Stimulated activated CD4-positive, alpha-beta T cell treated with anti-CD3 and anti-CD28 coated beads, Interleukin-4, amount 100 ng/mL, for 24 hours (primary cell): ENCODE measurements at regions not wholly inside any gene's neighbourhood (a gene's known extent, or its start where the extent isn't known, plus 50 kb on each side); places are given as distances from the start of the nearest gene placed in this dataset.
"Not testable (repeated sequence)": the region's sequence is repeated elsewhere in the genome, so short reads cannot be mapped to it uniquely, and the experiment has no call there.

Experiments
- DNase-seq: peaks from one replicate; pipeline ENCODE4 v3.0.0-alpha.2; 2020

DNA sequence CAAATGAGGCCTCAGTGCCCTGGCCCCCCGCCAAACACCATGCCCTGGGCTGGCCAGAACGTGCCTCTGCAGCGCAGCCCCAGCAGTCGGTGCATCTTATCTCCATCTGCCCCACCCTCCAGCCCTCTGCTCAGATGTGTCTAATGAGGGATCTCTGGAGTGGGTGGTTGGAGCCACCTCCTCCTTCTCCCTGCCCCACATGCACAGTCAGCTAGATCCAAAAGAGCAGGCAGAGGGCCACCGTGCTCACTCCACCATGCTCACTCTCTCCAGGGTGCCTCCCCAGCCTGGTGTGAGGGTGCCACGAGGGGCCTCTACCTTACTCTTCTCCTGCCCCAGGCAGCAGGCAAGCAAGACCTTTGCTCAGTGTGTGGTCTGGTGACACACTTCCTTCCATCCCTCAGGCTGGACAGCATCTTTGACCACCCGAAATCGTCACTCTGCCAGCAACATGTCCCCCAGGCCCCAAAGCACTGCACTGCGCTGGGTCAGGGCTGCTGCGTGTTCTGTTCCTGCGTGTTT lies 266.1 kb upstream of the HDAC4 start:
- DNase-seq, result no peak

DNA sequence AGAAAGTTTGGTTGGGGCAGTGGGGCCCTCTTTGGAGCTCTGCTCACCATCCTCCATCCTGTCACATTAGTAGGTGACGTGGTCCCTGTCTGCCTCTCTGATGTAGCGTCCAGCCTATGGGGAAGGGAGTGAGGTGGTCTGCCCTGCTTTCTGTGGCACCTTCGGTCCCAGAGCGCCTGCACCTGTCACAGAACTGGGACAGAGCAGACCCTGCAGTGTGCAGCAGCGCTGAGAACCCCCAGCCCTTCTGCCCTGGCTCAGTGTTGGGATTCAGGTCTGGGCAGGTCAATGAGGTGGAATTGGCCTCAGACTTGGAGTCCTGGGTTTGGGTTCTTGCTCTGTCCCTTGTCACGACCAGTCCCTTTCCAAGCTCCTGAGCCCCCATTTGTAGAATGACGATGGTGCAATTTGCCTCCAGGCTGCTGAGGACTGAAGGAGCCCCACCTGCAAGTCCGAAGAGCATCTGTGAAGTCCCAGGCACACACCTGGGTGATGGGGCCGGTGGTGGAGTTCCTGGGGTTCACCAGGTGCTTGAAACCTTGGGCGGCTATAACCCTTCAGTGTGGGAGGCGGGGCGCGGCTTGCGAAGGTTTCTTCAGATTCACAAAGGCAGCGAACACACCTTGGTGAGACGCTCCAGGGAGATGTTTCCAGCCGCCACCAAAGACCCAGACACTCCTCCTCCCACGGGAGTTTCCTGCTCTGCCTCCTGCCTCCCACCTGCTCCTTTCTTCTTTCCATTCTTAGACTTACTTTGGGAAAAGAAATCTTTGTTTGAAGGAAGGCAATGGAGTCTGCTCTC lies 265.4 kb upstream of the HDAC4 start:
- DNase-seq, result no peak

DNA sequence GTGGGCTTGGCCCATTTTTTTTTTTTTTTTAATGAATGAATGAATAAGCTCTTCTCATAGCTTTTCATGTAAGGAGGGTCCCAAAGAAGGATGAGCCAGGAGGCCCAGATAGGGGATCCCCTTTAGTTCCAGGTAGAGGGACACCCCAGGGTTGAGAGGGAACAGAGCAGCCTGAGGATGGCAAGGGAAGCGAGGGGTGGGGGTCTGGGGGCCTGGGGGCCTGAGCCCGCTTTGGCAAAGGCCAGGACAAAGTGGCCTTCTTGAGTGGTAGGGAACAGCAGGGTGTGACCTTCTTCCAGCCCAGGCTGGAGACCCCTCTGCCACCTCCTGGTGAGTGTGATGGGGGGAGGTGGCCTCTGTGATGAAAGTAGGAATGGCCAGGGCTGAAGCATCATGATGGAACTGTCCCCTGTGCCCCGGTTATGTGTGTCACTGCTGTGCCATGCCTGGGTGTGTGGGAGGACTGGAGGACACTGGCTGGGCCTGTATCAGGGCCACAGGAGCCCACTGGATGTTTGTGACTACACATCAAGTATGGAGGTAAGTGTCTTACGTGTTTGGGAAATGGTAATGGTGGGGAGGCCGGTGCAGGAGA lies 263.5 kb upstream of the HDAC4 start:
- DNase-seq, result no peak

DNA sequence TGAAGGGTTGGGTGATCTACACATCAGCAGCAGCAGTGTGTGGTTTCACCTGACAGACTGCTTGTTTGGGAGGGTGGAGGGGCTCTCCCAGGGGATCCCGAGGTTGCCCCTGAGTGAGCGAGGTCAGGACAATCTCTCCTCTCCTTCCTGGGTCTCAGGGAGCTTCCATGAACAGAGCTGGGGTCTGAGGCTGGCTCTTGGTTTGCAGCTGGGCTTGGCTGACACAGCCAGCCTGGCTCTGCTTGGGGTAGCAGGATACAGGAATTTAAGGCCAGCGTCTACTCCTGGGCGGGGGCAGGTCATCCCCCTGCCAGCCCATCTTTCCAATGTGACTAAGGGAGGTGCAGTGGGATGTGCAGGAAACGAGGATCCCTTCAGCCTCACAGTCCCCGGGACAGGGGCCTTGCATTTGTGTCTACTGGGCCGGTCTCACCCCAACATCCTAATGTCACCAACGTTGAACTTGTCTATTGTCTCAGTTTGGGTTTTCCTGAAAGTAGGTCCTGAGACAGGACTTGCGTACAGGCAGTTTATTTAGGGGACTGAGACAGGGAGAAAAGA lies 262.6 kb upstream of the HDAC4 start:
- DNase-seq, result no peak

DNA sequence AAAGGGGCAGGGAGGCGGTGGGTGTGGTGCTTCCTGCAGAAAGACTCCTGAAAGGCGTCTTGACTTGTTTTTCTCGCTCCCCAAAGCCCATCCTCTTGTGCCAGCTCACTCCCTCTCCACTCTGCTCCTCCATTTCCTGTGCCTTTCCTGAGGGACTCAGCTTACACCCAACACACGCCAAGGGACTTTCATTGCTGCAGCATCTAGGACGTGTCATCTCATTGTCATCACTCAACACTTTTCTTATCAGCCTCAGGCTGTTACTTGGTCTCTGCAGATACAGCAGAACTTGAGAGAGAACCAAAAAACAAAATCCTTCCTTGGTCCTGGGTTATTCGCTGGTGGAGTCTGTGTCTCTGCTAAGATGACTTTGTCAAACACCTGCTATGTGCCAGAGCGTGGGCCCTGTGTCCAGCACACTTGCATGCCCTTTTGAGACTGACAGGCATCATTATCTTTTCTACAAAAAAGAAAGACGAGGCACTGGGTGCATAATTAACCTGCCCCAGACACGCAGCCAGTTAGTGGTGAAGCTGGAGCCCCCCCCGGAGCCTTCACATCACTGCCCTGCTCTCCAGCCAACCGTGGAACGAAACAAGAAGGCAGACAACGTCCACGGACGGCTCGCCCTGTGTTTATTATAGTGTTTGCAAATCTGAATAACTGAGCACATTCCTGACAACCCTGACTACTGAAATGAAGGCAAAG lies 261.7 kb upstream of the HDAC4 start:
- DNase-seq, result no peak

DNA sequence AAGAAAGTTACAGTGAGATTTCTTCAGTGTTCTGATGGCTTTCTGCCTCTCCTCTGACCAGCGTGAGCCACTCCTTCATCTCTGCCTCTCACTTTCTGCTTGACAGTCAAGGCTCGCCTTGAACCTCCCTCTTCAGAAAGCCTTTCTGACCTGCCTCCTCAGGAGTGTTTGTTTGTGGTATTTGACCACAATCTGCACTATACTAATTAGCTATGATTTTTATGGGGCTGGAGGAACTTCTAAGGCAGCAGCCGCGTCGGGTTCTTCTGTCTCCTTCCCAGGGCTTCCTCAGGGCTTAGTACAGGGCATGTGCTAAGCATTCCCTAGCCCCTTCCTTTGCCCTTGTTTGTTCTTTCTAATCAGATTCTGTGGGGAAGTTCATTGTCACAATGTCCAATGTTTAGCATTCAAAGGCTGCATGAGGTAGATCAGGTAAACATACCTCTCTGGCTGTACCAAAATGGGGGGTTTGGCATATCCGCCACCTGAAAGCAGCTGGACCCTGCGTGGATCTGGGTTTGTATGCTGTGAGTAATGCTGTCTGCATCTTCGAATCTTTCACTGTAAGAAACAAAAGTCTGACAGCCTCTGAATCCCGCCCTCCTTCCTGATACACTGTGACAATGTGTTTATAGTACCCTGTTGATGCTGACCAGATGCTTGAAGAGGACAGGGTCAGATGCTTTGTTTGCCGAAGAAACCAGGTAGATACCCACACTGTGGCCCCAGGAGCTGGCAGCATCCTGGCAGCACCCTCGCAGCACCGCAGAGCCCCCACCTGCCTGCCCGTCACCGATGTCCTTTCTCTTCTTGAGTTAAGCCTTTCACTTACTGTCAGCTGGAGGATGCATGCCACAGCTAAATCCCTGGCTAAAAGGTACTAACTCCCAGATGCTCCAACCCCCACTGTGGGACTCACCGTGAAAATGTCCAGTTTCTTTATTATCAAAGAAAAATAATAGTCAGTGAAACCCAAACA lies 260.8 kb upstream of the HDAC4 start:
- no peak for DNase-seq

DNA sequence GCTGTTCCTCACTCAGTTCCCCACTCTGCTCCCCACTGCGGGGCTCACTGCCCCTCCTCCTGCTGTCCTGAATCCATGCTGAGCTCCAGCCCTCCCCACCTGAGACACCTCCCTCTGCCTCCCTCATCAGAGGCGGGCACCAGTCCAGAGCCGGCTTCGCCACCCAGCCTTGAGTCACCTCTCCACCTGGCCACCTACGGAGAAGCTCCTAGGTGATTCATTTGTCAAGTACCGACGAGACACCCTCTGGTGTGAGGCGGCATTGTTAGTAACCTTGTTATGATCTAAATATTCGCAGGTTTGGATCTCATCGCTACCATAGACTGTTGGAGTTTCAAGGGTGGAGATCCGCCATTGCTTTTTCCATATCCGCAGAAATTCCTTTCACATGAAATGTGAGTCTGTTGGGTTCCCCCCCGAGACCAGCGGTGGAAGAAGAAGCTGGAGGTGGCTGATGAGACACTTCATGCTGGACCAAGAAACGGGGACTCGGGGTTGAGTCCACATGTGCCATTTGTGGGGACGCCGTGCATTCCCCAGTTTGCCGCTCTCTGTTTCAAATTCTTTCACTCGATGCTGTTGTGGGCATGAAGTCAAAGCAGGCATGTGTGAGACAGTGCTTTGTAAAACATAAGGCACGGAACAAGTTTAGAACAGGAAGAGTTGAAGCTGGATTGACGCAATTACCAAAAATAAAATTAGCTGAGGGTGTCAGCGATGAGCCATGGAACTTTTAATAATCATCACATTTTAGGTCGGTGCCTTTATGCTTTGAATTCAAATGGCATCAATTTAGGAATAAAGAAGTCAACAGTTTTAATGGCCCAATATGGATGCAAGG lies 259.8 kb upstream of the HDAC4 start:
- no peak for DNase-seq

DNA sequence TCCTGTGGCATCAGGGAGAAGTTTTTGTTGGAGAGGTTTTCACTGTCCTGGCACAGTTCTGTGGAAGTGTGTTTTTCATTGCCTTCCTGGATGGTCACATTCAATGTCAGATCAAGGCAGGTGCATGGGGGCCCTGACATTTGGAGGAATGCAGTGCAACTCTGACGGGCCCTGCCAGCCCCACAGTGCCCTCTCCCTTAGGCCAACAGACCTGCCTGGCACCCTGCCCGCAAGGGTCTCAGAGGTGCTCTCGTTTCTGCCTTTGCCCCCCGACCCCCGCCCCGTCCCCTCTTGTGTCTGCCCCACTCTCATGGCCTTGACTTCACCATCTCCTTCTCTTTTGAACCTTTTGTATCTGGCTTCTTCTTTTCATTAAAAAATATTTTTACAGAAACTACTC lies 257.2 kb upstream of the HDAC4 start:
- DNase-seq, result no peak

DNA sequence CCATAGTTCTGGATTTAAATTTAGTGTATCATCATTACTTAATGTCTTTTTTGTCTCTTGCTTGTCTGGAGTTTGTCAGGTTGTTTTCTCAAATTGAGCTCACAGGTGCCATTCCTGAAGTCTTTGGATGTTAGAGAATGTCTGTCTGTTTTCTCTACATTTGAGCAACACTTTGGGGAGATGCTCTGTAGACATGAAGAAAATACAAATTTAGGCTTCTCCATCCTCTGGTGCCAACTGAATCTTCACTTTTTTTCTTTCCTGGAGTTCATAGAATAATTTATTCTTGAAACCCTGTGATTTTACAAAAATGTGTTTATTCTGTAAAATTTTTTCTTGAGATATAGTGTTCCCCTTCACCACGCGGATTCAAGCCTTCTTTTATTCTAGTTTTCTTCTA lies 256.4 kb upstream of the HDAC4 start:
- no peak for DNase-seq

DNA sequence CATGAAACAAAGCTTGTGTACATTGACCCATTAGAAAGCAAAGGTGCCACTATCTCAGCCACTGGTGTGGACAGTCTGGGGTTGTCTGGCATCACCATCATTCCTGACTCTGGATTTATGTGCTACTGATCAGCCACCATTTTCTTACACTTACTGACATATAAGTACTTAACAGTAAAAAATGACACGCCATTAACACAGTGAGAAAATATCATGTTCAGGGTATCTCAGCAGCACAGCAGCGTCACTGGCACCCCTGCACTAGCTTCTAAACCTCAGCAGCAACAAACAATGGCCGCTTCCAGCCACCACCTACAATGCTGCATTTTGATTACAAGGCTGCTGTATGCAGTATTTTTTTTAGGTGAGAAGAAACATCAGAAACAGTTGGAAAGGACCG lies 253.4 kb upstream of the HDAC4 start:
- DNase-seq, result no peak

DNA sequence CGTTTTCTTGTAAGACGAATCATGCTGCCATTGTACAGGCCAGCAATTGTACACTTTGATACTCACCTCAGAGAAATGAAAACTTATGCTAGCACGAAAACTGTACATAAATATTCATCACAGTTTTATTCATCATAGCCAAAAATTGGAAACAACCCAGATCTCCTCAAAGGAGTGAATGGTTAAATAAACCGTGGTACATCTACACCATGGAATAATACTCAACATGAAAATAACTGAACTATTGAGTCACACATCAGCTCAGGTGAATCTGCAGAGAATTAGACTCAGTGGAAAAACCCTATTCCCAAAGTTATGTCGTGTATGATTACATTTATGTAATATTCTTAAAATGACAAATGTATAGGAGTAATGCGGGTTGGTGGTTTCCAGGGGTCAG lies 251.0 kb upstream of the HDAC4 start:
- no peak for DNase-seq

DNA sequence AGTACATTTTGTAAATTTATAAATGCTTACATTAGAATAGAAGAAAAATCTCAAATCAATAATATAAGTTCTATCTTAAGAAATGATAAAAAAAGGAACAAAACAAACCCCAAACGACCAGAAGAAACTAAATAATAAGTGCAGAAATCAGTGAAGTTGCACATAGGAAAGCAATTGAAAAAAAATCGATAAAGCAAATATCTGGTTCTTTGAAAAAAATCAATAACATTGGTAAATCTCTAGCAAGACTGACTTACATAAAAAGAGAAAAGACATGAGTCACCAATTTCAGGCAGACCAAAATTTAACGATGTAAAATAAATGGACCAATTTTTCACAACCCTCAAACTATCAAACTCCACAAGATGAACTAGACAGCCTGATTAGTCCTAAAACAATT lies 249.9 kb upstream of the HDAC4 start:
- DNase-seq, result no peak

DNA sequence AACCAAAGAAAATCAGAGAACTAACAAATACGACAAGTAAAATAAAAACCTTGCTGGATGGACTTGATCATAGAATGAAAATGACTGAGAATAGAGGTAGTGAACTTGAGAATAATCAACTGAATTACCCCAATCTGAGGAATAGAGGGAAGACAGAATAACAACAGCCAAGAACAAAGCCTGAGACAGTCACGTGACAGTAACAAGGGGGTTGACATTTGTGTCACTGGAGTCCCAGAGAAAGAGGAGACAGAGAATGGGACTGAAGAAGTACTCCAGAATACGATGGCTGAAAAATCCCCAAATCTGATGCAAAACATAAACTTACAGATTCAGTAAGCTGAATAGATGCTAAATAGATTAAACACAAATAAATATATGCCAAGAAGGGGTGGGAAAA lies 248.5 kb upstream of the HDAC4 start:
- no peak for DNase-seq

DNA sequence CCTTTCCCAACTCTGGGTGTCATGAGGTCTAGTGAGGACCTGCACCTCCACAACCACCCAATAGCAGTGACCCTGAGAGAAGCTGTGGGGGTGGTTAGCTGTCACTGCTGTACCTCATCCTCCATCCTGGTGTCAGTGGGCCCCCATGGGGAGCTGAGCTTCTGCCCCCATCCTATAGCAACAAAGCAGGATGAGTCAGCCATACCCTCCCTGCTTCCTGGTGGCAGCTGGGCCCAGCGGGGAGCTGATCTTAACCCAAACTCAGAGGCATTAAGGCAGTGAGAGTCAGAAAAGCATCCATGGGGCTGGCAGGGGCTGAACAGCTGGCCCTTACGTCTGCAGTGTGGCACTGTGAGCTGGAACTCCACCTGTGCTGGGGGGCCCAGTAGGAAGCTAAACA lies 247.8 kb upstream of the HDAC4 start:
- DNase-seq, result no peak

DNA sequence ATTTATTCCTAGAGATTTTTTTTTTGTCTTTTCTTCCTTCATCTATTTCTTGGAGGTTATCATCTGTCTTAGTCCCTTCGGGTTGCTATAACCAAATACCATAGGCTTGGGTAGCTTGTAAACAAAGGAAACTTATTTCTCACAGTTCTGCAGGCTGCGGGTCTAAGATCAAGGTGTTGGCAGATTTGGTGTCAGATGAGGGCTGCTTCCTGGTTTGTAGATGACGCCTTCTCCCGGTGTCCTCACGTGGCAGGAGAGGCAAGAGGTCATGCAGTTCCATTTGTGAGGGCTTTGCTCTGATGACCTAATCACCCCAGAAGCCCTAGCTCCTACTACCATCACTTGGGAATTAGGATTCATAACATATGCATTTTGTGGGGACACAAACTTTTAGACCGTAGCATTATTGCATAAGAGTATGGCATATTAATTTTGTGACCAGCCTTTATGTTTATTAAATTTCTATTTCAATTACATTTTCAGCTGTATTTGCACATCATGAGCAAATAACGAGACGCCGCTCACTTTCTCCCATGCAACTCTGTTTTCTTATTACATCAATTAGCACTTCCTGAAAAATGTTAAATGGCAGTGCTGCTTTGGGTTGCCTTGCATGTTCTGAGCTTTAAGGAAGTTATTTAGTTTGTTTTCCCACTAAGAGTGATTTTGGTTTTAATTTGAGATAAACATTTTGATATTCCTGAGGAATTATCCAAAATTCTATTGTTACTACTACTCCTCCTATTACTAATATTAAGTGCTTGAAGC lies 246.4 kb upstream of the HDAC4 start:
- no peak for DNase-seq

DNA sequence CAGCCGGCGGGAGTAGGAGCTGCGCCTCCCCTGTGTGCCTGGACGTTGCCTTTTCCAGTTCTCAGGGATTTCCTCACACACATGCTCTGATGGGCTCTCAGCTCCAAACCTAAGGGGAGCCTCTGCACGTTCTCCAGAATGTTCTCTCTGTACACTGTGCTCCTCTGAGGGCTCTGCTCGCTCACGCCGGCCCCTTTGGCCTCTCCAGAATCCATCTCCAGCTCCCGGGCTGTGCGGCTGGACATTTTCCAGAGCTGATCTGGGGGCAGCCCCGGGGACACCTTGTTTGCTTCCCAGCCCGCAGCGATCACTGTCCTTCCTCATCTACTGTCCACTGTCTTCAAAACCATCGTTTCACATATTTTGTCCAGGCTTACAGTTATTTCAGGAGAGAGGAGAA lies 245.4 kb upstream of the HDAC4 start:
- no peak for DNase-seq

DNA sequence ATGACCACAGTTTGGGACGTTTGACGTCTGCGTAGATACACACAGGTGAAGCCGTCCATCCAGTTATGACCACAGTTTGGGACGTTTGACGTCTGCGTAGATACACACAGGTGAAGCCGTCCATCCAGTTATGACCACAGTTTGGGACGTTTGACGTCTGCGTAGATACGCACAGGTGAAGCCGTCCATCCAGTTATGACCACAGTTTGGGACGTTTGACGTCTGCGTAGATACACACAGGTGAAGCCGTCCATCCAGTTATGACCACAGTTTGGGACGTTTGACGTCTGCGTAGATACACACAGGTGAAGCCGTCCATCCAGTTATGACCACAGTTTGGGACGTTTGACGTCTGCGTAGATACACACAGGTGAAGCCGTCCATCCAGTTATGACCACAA lies 243.8 kb upstream of the HDAC4 start:
- not testable (repeated sequence) for DNase-seq

DNA sequence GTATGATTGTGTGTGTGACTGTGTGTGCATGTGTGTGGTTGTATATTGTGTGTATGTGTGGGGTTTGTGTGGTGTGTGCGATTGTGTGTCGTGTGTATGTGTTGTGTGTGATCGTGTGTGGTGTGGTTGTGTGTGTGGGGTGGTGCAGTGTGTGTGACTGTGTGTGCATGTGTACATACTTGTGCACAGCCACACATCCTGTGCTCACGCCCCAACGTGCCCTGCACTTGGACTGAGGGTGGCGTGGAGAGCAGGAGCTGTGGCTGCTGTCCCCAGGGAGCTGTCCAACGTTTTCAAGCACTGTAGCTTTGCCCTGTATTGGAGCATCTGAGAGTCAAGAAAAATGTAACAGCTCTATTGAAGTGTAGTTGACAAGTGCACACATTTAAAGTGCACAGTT lies 243.2 kb upstream of the HDAC4 start:
- DNase-seq, result no peak

DNA sequence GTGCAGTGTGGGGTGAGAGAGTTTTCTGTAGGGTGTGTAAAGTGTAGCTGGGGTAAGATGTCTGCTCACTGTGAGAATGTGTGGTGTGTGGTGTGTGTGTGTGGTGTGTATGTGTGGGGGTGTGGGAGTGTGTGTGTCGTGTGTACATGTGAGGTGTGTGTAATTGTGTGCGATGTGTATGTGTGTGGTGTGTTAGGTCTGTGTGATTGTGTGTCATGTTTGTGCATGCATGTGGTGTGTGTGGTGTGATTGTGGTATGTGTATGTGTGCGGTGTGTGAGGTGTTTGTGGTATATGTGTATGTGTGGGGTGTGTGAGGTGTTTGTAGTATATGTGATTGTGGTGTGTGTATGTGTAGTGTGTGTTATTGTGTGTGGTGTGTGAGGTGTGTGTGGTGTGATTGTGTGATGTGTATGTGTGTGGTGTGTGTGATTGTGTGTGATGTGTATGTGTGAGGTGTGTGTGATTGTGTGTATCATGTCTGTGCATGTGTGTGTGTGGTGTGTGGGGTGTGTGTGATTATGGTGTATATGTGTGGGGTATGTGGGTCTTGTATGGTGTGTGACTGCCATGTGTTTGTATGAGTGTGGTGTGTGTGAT lies 241.7 kb upstream of the HDAC4 start:
- no peak for DNase-seq

DNA sequence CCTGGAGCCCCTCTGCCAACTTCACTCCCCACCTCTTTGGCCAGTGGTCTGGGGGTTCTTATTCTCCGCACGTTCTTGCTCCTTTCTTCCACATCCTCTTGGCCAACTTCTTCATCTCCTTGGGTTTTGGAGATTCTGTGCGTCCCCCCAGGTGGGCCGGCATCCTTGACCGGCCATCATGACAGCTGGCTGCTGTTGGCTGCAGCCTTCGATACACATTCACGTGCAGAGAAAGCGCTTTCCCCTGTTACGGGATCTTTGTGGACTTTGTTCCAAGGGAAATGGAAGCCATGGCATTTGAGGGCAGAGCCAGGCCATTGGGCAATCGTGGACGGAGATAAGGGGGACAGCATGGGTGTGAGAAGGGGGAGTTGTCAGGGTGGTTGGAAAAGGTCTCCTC lies 241.1 kb upstream of the HDAC4 start:
- DNase-seq, result not testable (repeated sequence)
